IMR-90 (cell line): ENCODE measurements at regions not wholly inside any gene's neighbourhood (a gene's known extent, or its start where the extent isn't known, plus 50 kb on each side); places are given as distances from the start of the nearest gene placed in this dataset.

Experiments used
- BHLHE40 ChIP-seq: fragments of 150-350 bp; IDR thresholded peaks from 2 replicates; pipeline ENCODE4 v1.6.1; 2016; ENCODE audit warnings: mild to moderate bottlenecking, low read depth, low read length
- CHD1 ChIP-seq: IDR thresholded peaks from 2 replicates; pipeline ENCODE4 v1.6.1; 2012; ENCODE audit warnings: low read depth, low read length, improper control_type of control experiment
- MAFK ChIP-seq: IDR thresholded peaks from 2 replicates; pipeline ENCODE4 v1.6.1; 2012; ENCODE audit warnings: low read depth, low read length, improper control_type of control experiment
- MAZ ChIP-seq: IDR thresholded peaks from 2 replicates; pipeline ENCODE4 v1.6.1; 2012; ENCODE audit warnings: low read depth, mild to moderate bottlenecking, low read length, improper control_type of control experiment, moderate library complexity, borderline replicate concordance
- MXI1 ChIP-seq: IDR thresholded peaks from 2 replicates; pipeline ENCODE4 v1.6.1; 2012; ENCODE audit warnings: low read depth, mild to moderate bottlenecking, low read length, moderate library complexity, borderline replicate concordance
- POLR2A ChIP-seq: IDR thresholded peaks from 2 replicates; pipeline ENCODE4 v1.6.1; 2012; ENCODE audit warnings: mild to moderate bottlenecking, low read depth, low read length
- RCOR1 ChIP-seq: IDR thresholded peaks from 2 replicates; pipeline ENCODE4 v1.6.1; 2012; ENCODE audit warnings: mild to moderate bottlenecking, low read length, improper control_type of control experiment; ENCODE audit not compliant: insufficient replicate concordance
- RFX5 ChIP-seq: IDR thresholded peaks from 2 replicates; pipeline ENCODE4 v1.8.0; 2012; ENCODE audit warnings: low read depth, mild to moderate bottlenecking, low read length, moderate library complexity
- SMC3 ChIP-seq: fragments of 150-350 bp; IDR thresholded peaks from 2 replicates; pipeline ENCODE4 v1.6.1; 2016; ENCODE audit warnings: low read depth, mild to moderate bottlenecking, antibody characterized with exemption, low read length, moderate library complexity
- TF ChIP-seq, protein P1 (sequence below): conservative IDR thresholded peaks from 2 replicates; pipeline ENCODE4 v1.5.1; 2012; ENCODE audit warnings: mild to moderate bottlenecking, low read depth, low read length, improper control_type of control experiment
- TF ChIP-seq, protein P2 (sequence below): fragments of 150-350 bp; IDR thresholded peaks from 2 replicates; pipeline ENCODE4 v1.6.1; 2016; ENCODE audit warnings: low read depth, mild to moderate bottlenecking, low read length, moderate library complexity, borderline replicate concordance

DNA sequence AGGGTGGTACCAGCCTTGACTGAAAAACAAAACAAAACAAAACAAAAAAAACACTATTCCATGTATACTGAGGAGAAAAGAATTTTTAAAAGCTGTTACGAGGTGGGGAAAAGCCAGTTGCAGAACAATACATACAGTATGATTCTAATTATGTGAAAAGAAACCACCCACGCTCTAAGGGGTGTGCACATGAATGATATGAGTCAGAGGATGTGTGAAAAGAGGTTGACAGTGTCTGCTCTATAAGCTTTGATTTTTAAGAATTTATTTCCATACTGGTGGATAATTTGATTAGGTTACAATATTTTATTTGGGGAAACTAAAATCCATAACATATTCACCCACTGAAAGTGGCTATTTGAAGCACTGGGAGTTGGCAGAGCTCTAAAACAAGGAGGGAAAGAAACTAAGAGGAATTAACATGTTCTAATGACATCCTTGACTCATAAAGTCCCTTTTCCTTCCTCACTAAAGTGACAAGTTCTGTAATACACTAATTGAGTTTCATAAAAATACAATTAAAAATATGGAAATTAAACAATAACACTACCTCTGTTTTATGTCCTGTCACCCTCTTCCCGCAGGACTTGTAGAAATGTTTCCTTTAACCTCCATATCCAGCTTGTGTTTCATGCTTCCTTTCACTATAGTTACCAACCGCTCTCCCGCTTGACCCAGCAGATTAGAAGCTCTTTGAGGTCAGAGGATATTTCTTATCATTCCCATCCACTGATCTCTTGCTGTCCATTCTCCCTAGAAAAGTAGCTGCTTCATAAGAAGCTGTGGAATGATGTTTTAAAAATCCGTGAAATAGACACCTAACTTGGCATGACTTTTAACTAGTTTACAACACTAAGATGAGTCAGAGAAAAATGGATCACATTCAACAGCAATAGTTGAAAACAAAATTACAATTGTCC lies 118.6 kb upstream of the CCDC28A start:
- TF ChIP-seq, protein P1, sequence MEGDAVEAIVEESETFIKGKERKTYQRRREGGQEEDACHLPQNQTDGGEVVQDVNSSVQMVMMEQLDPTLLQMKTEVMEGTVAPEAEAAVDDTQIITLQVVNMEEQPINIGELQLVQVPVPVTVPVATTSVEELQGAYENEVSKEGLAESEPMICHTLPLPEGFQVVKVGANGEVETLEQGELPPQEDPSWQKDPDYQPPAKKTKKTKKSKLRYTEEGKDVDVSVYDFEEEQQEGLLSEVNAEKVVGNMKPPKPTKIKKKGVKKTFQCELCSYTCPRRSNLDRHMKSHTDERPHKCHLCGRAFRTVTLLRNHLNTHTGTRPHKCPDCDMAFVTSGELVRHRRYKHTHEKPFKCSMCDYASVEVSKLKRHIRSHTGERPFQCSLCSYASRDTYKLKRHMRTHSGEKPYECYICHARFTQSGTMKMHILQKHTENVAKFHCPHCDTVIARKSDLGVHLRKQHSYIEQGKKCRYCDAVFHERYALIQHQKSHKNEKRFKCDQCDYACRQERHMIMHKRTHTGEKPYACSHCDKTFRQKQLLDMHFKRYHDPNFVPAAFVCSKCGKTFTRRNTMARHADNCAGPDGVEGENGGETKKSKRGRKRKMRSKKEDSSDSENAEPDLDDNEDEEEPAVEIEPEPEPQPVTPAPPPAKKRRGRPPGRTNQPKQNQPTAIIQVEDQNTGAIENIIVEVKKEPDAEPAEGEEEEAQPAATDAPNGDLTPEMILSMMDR, result no peak
- TF ChIP-seq RFX5, result no peak
- TF ChIP-seq, protein P2, sequence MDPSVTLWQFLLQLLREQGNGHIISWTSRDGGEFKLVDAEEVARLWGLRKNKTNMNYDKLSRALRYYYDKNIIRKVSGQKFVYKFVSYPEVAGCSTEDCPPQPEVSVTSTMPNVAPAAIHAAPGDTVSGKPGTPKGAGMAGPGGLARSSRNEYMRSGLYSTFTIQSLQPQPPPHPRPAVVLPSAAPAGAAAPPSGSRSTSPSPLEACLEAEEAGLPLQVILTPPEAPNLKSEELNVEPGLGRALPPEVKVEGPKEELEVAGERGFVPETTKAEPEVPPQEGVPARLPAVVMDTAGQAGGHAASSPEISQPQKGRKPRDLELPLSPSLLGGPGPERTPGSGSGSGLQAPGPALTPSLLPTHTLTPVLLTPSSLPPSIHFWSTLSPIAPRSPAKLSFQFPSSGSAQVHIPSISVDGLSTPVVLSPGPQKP, result no peak
- no peak for TF ChIP-seq POLR2A
- no peak for TF ChIP-seq SMC3
- no peak for TF ChIP-seq MXI1
- TF ChIP-seq BHLHE40, result no peak
- no peak for TF ChIP-seq MAZ
- no peak for TF ChIP-seq MAFK
- no peak for TF ChIP-seq RCOR1
- no peak for TF ChIP-seq CHD1
